Effector memory CD4-positive, alpha-beta T cell (primary cell): ENCODE measurements at regions not wholly inside any gene's neighbourhood (a gene's known extent, or its start where the extent isn't known, plus 50 kb on each side); places are given as distances from the start of the nearest gene placed in this dataset.

Experiments used
- DNase-seq, 3 donors: peaks; one replicate each; pipeline ENCODE4 v3.0.0-alpha.2; 2020
- H3K27ac ChIP-seq: 2 replicates; pipeline ENCODE4 v1.7.0; 2013; ENCODE audit warnings: mild to moderate bottlenecking, low read length, moderate library complexity; ENCODE audit not compliant: insufficient read depth, poor library complexity, severe bottlenecking
- H3K27me3 ChIP-seq: replicated peaks from 2 replicates; pipeline ENCODE4 v1.7.0; 2013; ENCODE audit warnings: mild to moderate bottlenecking, low read length; ENCODE audit not compliant: insufficient read depth, control insufficient read depth, poor library complexity, severe bottlenecking
- H3K36me3 ChIP-seq: 2 replicates; pipeline ENCODE4 v1.7.0; 2013; ENCODE audit warnings: mild to moderate bottlenecking, low read length, moderate library complexity; ENCODE audit not compliant: control insufficient read depth, insufficient read depth
- H3K4me1 ChIP-seq: 2 replicates; pipeline ENCODE4 v1.7.0; 2013; ENCODE audit warnings: low read length, mild to moderate bottlenecking; ENCODE audit not compliant: control insufficient read depth, insufficient read depth, poor library complexity, severe bottlenecking
- H3K4me3 ChIP-seq: 2 replicates; pipeline ENCODE4 v1.7.0; 2013; ENCODE audit warnings: low read length, low read depth, mild to moderate bottlenecking; ENCODE audit not compliant: insufficient read depth, poor library complexity, severe bottlenecking
- H3K9me3 ChIP-seq: 2 replicates; pipeline ENCODE4 v1.7.0; 2013; ENCODE audit warnings: mild to moderate bottlenecking, low read length, moderate library complexity; ENCODE audit not compliant: control insufficient read depth

GRCh38 chr5:99808657-99809230 is 726.4 kb upstream of the FAM174A start:
- H3K27me3 ChIP-seq: no peaks in the 10 kb centered on the region
- no peak overlapping the region for H3K27ac ChIP-seq
- no peak for DNase-seq
- H3K36me3 ChIP-seq: no peaks in the 10 kb centered on the region
- H3K4me3 ChIP-seq: no peak overlapping the region
- H3K9me3 ChIP-seq: no peaks in the 10 kb centered on the region
- H3K4me1 ChIP-seq: no peaks in the 10 kb centered on the region

- Histone ChIP-seq H3K27me3 (no peaks in the 10 kb centered on the region), H3K36me3 (no peaks in the 10 kb centered on the region), H3K4me1 (no peaks in the 10 kb centered on the region), H3K27ac (no peak overlapping the region), H3K9me3 (no peaks in the 10 kb centered on the region), H3K4me3 (no peak overlapping the region)
- DNase-seq: no peak
Measured at GRCh38 chr5:99807346-99807745, 727.8 kb upstream of the FAM174A start.

- no peak for DNase-seq
Measured at GRCh38 chr5:99795031-99795430, 740.1 kb upstream of the FAM174A start.

GRCh38 chr5:99788482-99788881 is 746.7 kb upstream of the FAM174A start:
- no peak for DNase-seq
- H3K4me1 ChIP-seq: no peaks in the 10 kb centered on the region
- H3K4me3 ChIP-seq: no peak overlapping the region
- no peaks in the 10 kb centered on the region for H3K27me3 ChIP-seq
- no peaks in the 10 kb centered on the region for H3K9me3 ChIP-seq
- no peaks in the 10 kb centered on the region for H3K36me3 ChIP-seq
- no peak overlapping the region for H3K27ac ChIP-seq

More at GRCh38 chr5:99795031-99795430, 740.1 kb upstream of the FAM174A start:
- no peaks in the 10 kb centered on the region for H3K4me1 ChIP-seq
- no peak overlapping the region for H3K4me3 ChIP-seq
- no peaks in the 10 kb centered on the region for H3K27me3 ChIP-seq
- no peak overlapping the region for H3K27ac ChIP-seq
- no peaks in the 10 kb centered on the region for H3K36me3 ChIP-seq
- H3K9me3 ChIP-seq: no peaks in the 10 kb centered on the region

- no peak overlapping the region for H3K27ac ChIP-seq
- H3K36me3 ChIP-seq: no peaks in the 10 kb centered on the region
- H3K9me3 ChIP-seq: no peaks in the 10 kb centered on the region
- H3K27me3 ChIP-seq: no peaks in the 10 kb centered on the region
- no peak overlapping the region for H3K4me3 ChIP-seq
- no peak for DNase-seq
- no peaks in the 10 kb centered on the region for H3K4me1 ChIP-seq
Measured at GRCh38 chr5:99775189-99775588, 760.0 kb upstream of the FAM174A start.

- Histone ChIP-seq H3K27me3 (no peaks in the 10 kb centered on the region), H3K27ac (no peak overlapping the region), H3K36me3 (no peaks in the 10 kb centered on the region), H3K9me3 (no peaks in the 10 kb centered on the region), H3K4me3 (no peak overlapping the region), H3K4me1 (no peaks in the 10 kb centered on the region)
- DNase-seq: no peak
Measured at GRCh38 chr5:99773290-99773689, 761.9 kb upstream of the FAM174A start.

- H3K9me3 ChIP-seq: no peaks in the 10 kb centered on the region
- no peak overlapping the region for H3K27ac ChIP-seq
- H3K36me3 ChIP-seq: no peaks in the 10 kb centered on the region
- DNase-seq: no peak
- no peaks in the 10 kb centered on the region for H3K4me1 ChIP-seq
- H3K27me3 ChIP-seq: no peaks in the 10 kb centered on the region
- no peak overlapping the region for H3K4me3 ChIP-seq
Measured at GRCh38 chr5:99771296-99771695, 763.9 kb upstream of the FAM174A start.

- Histone ChIP-seq H3K9me3 (no peaks in the 10 kb centered on the region), H3K27ac (no peak overlapping the region), H3K4me3 (no peak overlapping the region), H3K36me3 (no peaks in the 10 kb centered on the region), H3K27me3 (no peaks in the 10 kb centered on the region), H3K4me1 (no peaks in the 10 kb centered on the region)
- no peak for DNase-seq
Measured at GRCh38 chr5:99765011-99765410, 770.2 kb upstream of the FAM174A start.

GRCh38 chr5:99763021-99763774 is 772.0 kb upstream of the FAM174A start:
- DNase-seq: no peak
- Histone ChIP-seq H3K9me3 (no peaks in the 10 kb centered on the region), H3K27me3 (no peaks in the 10 kb centered on the region), H3K27ac (no peak overlapping the region), H3K4me1 (no peaks in the 10 kb centered on the region), H3K4me3 (no peak overlapping the region), H3K36me3 (no peaks in the 10 kb centered on the region)

GRCh38 chr5:99747342-99747741 is 787.8 kb upstream of the FAM174A start:
- H3K4me3 ChIP-seq: no peak overlapping the region

More at GRCh38 chr5:99747342-99747741, 787.8 kb upstream of the FAM174A start:
- H3K9me3 ChIP-seq: peaks cover 2% of the 10 kb centered on the region
- H3K27me3 ChIP-seq: no peaks in the 10 kb centered on the region
- H3K27ac ChIP-seq: no peak overlapping the region
- H3K4me1 ChIP-seq: no peaks in the 10 kb centered on the region
- DNase-seq: no peak
- no peaks in the 10 kb centered on the region for H3K36me3 ChIP-seq
